ENCODE measurements at regions not wholly inside any gene's neighbourhood (a gene's known extent, or its start where the extent isn't known, plus 50 kb on each side); places are given as distances from the start of the nearest gene placed in this dataset.

DNA sequence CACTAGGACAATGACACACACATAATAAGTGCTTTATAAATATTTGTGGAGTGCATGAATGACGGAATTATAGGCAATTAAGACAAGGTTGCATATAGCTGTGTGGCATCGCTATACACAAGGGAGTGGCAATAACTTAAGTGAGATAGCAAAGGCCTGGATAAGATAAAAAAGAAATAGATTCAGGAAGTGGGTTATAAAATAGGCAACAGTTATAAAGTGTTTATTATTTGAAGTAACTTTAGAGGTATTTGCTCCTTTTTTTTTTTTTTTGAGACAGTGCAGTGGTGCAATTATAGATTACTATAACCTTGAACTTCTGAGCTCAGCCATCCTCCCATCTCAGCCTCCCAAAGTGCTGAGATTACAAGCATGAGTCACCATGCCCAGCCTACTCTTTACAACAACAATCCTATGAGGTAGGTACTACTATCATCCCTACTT, 75.9 kb upstream of the LOC128125822 start:
- H4K20me1 ChIP-seq (ENCODE audit: control insufficient read depth, insufficient read depth, insufficient read length): no peaks in the 10 kb centered on the region
- H2BK15ac ChIP-seq (ENCODE audit: low read depth, low read length): no peak overlapping the region
- H2BK120ac ChIP-seq (ENCODE audit: low read depth, low read length, poor library complexity, severe bottlenecking): no peak overlapping the region
- no peaks in the 10 kb centered on the region for H3K79me2 ChIP-seq (ENCODE audit: insufficient read depth, low read length)
- H3K36me3 Mint-ChIP-seq (ENCODE audit: insufficient read depth in 1 of 3, low read depth in 3 of 3): no peaks in the 10 kb centered on the region
- no peak overlapping the region for H2BK5ac ChIP-seq (ENCODE audit: insufficient read length, low read length)
- no peaks in the 10 kb centered on the region for H3K9me3 ChIP-seq (ENCODE audit: control insufficient read depth, low read depth, low read length)
- no peak overlapping the region for H3K18ac ChIP-seq (ENCODE audit: insufficient read length, low read depth, low read length)
- H3K4me1 ChIP-seq (ENCODE audit: insufficient read depth, low read length): no peaks in the 10 kb centered on the region
- H3K23me2 ChIP-seq (ENCODE audit: insufficient read length, low read depth, low read length, poor library complexity, severe bottlenecking): no peaks in the 10 kb centered on the region
- no peak overlapping the region for H3T11ph ChIP-seq (ENCODE audit: low read length)
- H4K91ac ChIP-seq (ENCODE audit: insufficient read length, low read depth, low read length): no peak overlapping the region
- no peak overlapping the region for H3K4me3 Mint-ChIP-seq
- no peaks in the 10 kb centered on the region for H3K79me1 ChIP-seq (ENCODE audit: insufficient read depth, low read depth, low read length, poor library complexity, severe bottlenecking)
- H2AFZ ChIP-seq (ENCODE audit: low read length): no peak overlapping the region
- H3K23ac ChIP-seq (ENCODE audit: insufficient read length, low read depth, low read length): no peak overlapping the region
- TF ChIP-seq, protein P1, sequence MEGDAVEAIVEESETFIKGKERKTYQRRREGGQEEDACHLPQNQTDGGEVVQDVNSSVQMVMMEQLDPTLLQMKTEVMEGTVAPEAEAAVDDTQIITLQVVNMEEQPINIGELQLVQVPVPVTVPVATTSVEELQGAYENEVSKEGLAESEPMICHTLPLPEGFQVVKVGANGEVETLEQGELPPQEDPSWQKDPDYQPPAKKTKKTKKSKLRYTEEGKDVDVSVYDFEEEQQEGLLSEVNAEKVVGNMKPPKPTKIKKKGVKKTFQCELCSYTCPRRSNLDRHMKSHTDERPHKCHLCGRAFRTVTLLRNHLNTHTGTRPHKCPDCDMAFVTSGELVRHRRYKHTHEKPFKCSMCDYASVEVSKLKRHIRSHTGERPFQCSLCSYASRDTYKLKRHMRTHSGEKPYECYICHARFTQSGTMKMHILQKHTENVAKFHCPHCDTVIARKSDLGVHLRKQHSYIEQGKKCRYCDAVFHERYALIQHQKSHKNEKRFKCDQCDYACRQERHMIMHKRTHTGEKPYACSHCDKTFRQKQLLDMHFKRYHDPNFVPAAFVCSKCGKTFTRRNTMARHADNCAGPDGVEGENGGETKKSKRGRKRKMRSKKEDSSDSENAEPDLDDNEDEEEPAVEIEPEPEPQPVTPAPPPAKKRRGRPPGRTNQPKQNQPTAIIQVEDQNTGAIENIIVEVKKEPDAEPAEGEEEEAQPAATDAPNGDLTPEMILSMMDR (conservative IDR thresholded peaks at IDR 0.05): no peak
- no peak overlapping the region for H2BK12ac ChIP-seq (ENCODE audit: insufficient read length, low read depth, low read length)
- WGBS (ENCODE audit: extremely low coverage, insufficient read length, low lambda C conversion rate): no CpG with 5 or more reads among the region's 2 CpGs
- no peak overlapping the region for H2BK20ac ChIP-seq (ENCODE audit: low read depth, low read length, poor library complexity, severe bottlenecking)
- no peak overlapping the region for H3K9ac ChIP-seq (ENCODE audit: extremely low read depth, insufficient read length, low read length)
- H3K9me3 Mint-ChIP-seq: no peaks in the 10 kb centered on the region
- H3K27me3 ChIP-seq (ENCODE audit: insufficient read depth, low read length): no peaks in the 10 kb centered on the region
- no peak for DNase-seq
- H3K14ac ChIP-seq (ENCODE audit: insufficient read depth, low read length): no peak overlapping the region
- no peak overlapping the region for H3K4me2 ChIP-seq (ENCODE audit: insufficient read depth, insufficient read length, low read length)
- H3K27ac Mint-ChIP-seq: no peak overlapping the region
- H4K5ac ChIP-seq (ENCODE audit: insufficient read length, low read depth, low read length): no peak overlapping the region
- no peak overlapping the region for H3K56ac ChIP-seq (ENCODE audit: insufficient read length, low read depth, low read length)
- H3K4me1 Mint-ChIP-seq: no peaks in the 10 kb centered on the region; a peak in 2 of 4 replicates
- H4K8ac ChIP-seq (replicated peaks; ENCODE audit: insufficient read length, low read depth, low read length): no peak overlapping the region
- no peak overlapping the region for H3K4ac ChIP-seq (ENCODE audit: low read depth, low read length)
- H2AK5ac ChIP-seq (ENCODE audit: insufficient read length, low read length): no peak overlapping the region
- H3K27me3 Mint-ChIP-seq (ENCODE audit: low read depth): no peaks in the 10 kb centered on the region
- H3K27ac ChIP-seq (ENCODE audit: insufficient read length, low read depth, low read length): no peak overlapping the region

Measured in H9 (cell line).